CD4-positive, alpha-beta T cell treated with Interleukin-17A for 4 hours (primary cell): ENCODE measurements at regions not wholly inside any gene's neighbourhood (a gene's known extent, or its start where the extent isn't known, plus 50 kb on each side); places are given as distances from the start of the nearest gene placed in this dataset.

Experiments used
- DNase-seq: peaks from one replicate; pipeline ENCODE4 v3.0.0-alpha.2; 2020; ENCODE audit warnings: mixed read lengths

GRCh38 chr14:84792722-84793410 lies 737.1 kb upstream of the FLRT2 start:
- no peak for DNase-seq

- no peak for DNase-seq
Observed at GRCh38 chr14:84797326-84797725, 732.6 kb upstream of the FLRT2 start.

- no peak for DNase-seq
Observed at GRCh38 chr14:84804468-84804867, 725.5 kb upstream of the FLRT2 start.

GRCh38 chr14:84804895-84805294 lies 725.0 kb upstream of the FLRT2 start:
- DNase-seq: no peak

DNA sequence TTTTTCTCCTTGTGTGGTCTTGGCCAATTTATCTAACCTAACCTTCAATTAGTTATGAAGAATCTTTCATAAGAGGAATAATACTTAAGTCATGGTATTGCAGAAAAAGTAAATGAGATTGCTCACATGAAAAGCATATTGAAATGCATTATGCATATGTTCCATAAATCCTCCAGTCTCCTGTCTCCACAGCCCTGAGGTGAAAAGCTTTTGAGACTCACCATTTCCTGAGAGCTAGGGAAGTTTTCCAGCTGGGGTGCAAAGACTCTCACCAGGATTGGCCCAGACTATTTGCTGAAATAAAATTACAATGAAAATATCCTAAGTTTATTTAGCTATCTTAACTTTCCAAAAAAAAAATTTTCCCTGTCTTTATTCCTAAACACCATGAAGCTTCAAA lies 723.8 kb upstream of the FLRT2 start:
- no peak for DNase-seq

- no peak for DNase-seq
Observed at GRCh38 chr14:84806622-84807021, 723.3 kb upstream of the FLRT2 start.

DNA sequence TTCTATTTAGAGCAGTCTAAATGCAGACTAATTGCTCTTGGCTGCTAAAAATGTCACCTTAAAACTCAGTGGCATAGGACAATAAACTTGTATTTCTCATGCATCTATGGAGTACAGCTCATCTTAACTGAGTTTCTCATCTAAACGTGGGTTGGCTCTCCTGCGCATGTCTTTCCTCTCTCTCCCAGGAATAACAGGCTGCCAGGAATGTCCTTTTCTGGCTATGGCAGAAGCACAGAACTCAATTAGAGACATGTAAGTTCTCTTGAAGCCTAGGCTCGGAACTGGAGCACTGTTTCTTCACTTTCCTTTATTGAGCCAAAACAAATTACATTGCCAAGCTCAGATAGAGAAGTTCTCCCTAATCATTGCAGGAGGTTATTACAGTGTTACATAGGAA lies 722.3 kb upstream of the FLRT2 start:
- DNase-seq: no peak

- DNase-seq: no peak
Observed at GRCh38 chr14:84809158-84809557, 720.8 kb upstream of the FLRT2 start.

DNA sequence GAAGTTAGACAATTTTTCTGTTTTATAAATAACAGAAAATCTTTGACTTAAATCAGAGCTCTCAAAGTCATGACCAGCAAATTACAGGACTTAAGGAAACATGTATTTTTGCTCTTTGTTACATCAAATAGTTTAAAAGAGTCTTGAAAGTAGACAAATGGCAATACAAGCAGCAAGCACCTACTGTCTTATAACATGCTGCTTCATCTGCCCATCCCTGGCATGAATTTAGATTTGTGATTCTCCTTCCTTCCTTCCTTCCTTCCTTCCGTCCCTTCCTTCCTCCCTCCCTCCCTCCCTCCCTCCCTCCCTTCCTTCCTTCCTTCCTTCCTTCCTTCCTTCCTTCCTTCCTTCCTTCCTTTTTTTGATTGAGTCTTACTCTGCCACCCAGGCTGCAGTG lies 715.6 kb upstream of the FLRT2 start:
- DNase-seq: no peak

DNA sequence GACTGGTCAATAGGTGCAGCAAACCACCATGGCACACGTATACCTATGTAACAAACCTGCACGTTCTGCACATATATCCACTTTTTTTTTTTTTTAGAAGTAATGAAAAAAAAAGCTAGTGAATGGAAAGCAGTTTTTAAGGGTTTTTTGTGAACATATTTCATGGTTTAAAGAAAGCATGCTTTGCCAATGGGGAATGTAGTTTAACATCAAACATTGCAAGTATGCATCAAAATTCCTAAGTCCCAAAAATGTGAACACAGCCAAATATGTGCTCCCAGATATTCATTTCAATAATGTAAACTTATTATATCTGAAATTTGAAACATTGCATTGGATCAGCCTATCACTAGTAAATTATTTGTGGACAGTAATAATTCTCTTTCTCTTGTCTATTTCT lies 710.4 kb upstream of the FLRT2 start:
- no peak for DNase-seq

GRCh38 chr14:84825481-84826251 lies 704.3 kb upstream of the FLRT2 start:
- no peak for DNase-seq

- no peak for DNase-seq
Observed at GRCh38 chr14:84826294-84826693, 703.6 kb upstream of the FLRT2 start.

DNA sequence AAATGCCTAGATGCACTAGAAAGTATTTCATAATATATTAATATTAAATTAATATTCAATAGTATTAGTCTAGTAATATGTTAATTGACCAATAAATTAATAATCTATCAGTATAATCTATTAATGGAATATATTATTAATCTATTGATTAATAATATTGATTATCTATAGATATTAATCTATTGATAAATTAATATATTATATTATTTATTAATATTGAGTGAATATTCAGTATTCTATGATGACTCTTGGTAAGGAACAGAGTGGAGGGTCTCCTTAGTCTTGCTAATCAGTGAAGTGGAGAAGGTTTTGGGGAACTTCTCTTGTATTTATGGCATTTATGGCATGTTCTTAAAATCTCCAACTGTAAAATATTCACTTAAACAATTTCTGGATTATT lies 679.3 kb upstream of the FLRT2 start:
- DNase-seq: no peak

DNA sequence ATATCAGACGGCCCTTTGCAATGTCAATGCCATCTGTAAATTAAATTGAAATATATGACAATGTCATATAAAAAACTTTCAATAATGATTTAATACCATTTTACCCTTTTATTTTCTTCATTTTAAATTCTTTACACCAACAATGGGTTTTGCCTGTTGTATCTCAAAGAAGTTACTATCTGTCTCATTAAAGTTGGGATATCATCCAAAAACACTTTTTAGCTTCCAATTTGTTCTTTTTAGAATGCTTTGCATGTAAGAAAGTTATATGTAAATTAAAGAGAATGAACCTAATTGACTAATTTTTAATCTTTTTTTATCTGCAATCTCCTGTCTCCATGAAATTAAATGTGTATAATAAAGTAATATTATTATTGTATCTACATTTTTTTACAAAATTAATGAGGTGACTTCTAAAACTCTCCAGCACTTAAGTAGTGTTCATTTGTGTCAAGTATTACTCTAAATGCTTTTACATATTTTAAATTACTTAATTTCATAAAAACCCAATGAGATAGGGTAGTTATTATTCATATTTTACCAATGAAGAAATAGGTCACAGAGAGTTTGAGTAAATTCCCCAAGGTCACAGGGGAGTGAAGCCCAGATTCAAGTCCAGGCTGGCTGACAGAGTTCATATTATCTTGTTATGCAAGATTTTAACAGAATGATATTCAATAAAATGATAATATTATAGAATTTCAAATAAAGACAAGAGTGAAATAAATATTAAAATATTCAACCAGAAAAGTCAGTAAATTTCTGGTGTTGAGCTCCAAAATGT lies 673.0 kb upstream of the FLRT2 start:
- no peak for DNase-seq

DNA sequence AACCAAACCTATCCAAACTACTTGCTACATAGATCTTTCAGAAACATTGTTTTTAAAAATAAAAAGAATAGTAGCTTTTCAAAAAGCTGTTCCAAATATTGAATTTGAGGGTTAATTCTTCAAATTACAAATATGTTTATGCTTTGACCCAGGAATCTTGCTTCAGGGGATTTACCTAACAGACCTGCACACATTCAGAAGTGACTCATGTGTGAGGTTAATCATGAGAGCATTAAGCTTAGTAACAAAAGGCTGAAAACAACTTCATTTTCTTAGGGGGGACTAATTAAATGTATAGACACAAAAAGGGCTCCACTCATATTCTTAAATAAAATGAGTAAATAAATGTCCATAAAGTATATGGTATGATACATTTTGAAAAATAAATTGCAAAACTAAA lies 672.4 kb upstream of the FLRT2 start:
- DNase-seq: no peak

DNA sequence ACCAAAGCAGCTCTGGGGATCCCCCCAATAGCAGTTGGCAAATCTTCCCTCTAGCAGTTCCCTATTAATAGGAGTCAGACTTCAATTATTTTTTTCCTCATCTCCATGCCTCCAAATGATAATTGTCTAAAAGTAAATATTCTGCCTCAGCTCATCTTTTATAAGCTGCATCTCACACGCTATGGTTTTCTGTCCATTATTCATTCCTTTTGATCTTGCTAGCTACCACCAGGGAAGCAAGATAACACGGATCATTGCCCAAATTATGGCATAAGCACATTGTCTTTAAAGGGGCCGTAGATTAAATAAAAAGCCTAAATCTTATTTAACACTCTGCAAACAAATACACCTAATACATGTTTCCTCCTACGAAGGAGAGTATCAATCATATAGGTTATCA lies 670.8 kb upstream of the FLRT2 start:
- DNase-seq: no peak

GRCh38 chr14:84864548-84865271 lies 665.2 kb upstream of the FLRT2 start:
- no peak for DNase-seq

DNA sequence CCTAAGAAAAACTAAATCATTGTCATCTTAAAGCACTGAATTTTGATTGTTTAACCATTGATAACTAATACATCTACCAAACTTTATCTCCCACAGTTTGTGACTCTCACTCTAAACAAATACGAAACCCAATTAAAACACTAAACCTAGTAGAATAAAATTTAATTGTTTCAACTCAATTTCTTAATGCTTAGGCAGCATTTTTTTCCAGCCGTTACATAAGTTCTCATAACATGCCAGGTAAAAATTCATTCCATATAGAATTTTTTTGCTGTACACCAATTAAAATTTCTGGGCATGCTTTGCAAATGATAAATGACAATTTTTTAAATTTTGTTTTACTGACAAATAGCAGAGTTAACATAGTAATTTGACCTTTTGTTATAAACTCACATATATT lies 658.2 kb upstream of the FLRT2 start:
- DNase-seq: no peak

DNA sequence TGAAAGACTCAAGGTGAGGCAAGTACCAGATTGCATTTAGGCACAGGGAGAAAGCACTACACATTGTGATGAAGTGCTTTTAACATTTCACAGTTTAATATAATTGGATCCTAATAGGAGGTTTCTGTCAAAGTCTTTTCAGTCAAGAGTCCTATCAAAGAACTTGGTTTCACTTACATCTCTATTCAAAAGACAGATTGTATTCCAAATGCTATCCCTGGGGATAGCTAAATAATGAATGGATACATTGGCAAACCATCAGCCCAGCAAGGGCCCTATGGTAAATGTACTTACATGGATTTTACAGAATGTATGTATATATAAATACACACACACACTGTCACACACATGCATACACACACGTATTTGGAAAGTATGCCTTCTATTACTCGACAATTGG lies 655.5 kb upstream of the FLRT2 start:
- no peak for DNase-seq

DNA sequence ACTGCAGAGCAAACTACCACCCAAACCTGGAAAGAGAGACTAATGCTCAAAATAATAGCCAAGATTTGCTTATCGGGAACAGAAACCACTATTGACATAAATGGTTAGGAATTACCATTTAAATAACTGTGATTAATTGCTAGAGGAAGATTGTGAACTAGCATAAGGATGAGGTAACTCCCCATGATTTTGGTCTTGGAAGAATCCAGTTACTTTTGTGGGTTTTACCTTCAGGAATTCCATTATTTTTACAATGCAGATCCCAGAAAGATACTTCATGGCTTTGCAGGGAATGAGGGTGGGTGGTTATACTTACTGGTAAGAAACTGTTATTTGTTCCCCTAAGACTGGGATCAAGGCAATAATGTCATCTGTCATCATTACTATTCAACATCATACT lies 652.9 kb upstream of the FLRT2 start:
- no peak for DNase-seq

DNA sequence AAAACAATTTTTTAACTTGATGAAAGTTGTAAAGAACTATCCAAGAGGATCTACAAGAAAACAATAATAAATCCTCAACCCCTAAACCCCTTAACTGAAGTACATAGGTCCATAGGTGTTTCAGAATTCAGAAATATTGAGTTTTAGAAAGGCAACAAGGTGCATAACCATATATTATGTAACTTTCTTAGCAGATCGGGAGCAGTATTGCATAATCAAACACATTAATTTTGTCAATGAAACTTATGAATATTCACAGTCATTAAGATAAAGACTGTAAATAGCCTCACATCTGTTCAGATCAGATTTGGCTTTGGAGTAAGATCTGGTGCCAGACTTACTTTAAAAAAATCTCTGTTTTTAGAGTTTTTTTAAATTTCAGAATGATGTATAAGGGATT lies 647.1 kb upstream of the FLRT2 start:
- DNase-seq: no peak

DNA sequence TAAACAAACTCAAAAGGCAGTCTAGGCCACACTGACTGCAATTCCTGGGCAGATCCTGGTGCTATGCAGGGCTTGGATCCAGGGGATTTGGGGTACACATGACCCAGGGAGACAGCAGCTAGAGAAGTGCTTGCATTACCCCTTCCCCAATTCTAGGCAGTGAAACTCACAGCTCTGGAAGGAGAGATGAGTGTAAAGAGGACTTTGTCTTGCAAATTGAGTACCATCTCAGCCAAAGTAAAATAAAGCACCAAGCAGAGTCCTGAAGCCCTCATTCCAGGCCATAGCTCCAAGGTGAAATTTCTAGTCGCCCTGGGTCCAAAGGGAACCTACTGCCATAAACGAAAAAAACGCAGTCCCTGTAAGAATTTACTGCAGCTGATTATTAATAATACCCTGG lies 644.9 kb upstream of the FLRT2 start:
- no peak for DNase-seq

DNA sequence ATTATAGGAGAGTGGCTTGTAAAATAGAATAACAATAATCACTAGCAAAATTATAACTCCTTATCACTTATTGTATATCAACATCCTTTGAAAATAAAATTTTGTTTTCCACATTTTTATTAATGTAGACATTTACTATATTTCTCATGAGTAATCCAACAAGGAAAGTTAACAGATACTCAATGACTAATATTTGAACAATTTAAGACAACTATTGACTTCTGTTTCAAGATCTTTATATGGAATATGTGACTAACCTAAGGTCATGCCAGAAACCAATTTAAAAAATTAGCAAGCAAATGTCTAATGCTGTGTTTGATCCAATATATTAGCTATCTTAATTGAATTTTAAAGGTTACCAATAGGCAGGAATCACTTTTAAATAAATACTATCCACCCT lies 638.5 kb upstream of the FLRT2 start:
- DNase-seq: no peak
